ENCODE measurements at regions not wholly inside any gene's neighbourhood (a gene's known extent, or its start where the extent isn't known, plus 50 kb on each side); places are given as distances from the start of the nearest gene placed in this dataset.
"Not testable (repeated sequence)": the region's sequence is repeated elsewhere in the genome, so short reads cannot be mapped to it uniquely, and the experiment has no call there.

- no peak for DNase-seq (ENCODE audit: low spot score)
Observed at GRCh38 chr4:55251896-55252295, 94.1 kb upstream of the SRD5A3 start.

- DNase-seq (ENCODE audit: low spot score): no peak
Observed at GRCh38 chr4:55253948-55254593, 92.0 kb upstream of the SRD5A3 start.

- DNase-seq (ENCODE audit: low spot score): peak; percentile 28
Observed at GRCh38 chr4:55255179-55255578, 90.9 kb upstream of the SRD5A3 start.

GRCh38 chr4:55256787-55257186, 89.3 kb upstream of the SRD5A3 start:
- DNase-seq (ENCODE audit: low spot score): no peak

- no peak for DNase-seq (ENCODE audit: low spot score)
Observed at GRCh38 chr4:55258152-55258865, 87.7 kb upstream of the SRD5A3 start.

- DNase-seq (ENCODE audit: low spot score): no peak
Observed at GRCh38 chr4:55259294-55259693, 86.7 kb upstream of the SRD5A3 start.

GRCh38 chr4:55269470-55269869, 76.6 kb upstream of the SRD5A3 start:
- no peak for DNase-seq (ENCODE audit: low spot score)

GRCh38 chr4:55269995-55270394, 76.0 kb upstream of the SRD5A3 start:
- no peak for DNase-seq (ENCODE audit: low spot score)

GRCh38 chr4:55270481-55270880, 75.6 kb upstream of the SRD5A3 start:
- DNase-seq (ENCODE audit: low spot score): no peak

GRCh38 chr4:55272102-55272501, 73.9 kb upstream of the SRD5A3 start:
- no peak for DNase-seq (ENCODE audit: low spot score)

- DNase-seq (ENCODE audit: low spot score): no peak
Observed at GRCh38 chr4:55272589-55272988, 73.5 kb upstream of the SRD5A3 start.

- DNase-seq (ENCODE audit: low spot score): no peak
Observed at GRCh38 chr4:55277011-55277410, 69.0 kb upstream of the SRD5A3 start.

- no peak for DNase-seq (ENCODE audit: low spot score)
Observed at GRCh38 chr4:55278316-55278715, 67.7 kb upstream of the SRD5A3 start.

GRCh38 chr4:55280474-55280873, 65.6 kb upstream of the SRD5A3 start:
- not testable (repeated sequence) for DNase-seq (ENCODE audit: low spot score)

- not testable (repeated sequence) for DNase-seq (ENCODE audit: low spot score)
Observed at GRCh38 chr4:55281118-55281683, 64.8 kb upstream of the SRD5A3 start.

- no peak for DNase-seq (ENCODE audit: low spot score)
Observed at GRCh38 chr4:55284331-55284730, 61.7 kb upstream of the SRD5A3 start.

- no peak for DNase-seq (ENCODE audit: low spot score)
Observed at GRCh38 chr4:55291227-55291640, 54.8 kb upstream of the SRD5A3 start.

- no peak for DNase-seq (ENCODE audit: low spot score)
Observed at GRCh38 chr4:55296096-55296495, 49.9 kb upstream of the SRD5A3 start.
